ENCODE measurements at regions not wholly inside any gene's neighbourhood (a gene's known extent, or its start where the extent isn't known, plus 50 kb on each side); places are given as distances from the start of the nearest gene placed in this dataset.

DNA sequence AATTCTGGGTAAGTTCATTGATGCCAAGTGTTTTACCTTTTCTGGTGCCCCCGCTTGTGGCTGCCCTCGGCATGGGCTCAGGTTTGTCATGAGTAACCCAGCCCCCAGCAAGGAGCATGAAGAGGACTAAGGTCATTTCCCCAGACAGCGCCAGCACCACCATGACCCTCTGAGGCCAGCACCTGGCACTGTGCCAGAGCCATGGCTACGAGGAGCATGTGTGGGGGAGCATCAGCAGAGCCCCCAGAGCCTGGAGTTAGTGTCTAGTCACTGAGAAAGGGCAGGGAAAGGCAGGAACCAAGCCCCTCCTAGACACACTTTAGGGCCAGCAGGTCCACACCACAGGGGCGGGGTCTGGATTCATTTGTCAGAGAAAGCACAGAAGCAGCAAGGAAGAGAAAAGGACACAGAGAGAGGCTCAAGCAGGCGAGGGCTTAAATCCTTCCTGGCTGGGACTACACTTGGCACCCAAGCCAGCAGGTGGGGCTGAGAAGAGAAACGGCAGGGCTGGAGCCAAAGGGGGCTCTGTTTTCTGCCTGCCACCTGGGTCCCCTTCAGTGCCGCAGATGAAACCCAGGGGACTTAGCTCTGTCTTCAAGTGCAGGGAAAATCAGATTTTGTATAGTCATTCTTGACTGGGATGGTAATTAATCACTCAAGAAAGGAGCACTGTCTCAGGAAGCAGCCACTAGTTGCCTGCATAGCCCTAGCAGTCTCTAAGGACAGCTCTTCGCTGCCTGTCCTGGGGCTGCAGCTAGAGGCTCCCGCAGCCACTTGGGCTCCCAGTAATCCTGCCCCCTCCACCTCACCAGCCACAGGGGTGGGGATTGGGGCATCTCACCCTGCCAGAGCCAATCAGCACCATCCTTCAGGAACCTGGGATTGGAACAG, 79.6 kb upstream of the ZC3H12A start:
- Histone ChIP-seq H3K18ac (ENCODE audit: insufficient read length, low read depth, low read length) (no peak overlapping the region), H3K14ac (ENCODE audit: insufficient read depth, low read length) (no peak overlapping the region), H3K9me3 (ENCODE audit: control insufficient read depth, low read depth, low read length) (no peaks in the 10 kb centered on the region), H3K23me2 (ENCODE audit: insufficient read length, low read depth, low read length, poor library complexity, severe bottlenecking) (no peaks in the 10 kb centered on the region), H3K9ac (ENCODE audit: extremely low read depth, insufficient read length, low read length) (no peak overlapping the region), H2BK120ac (ENCODE audit: low read depth, low read length, poor library complexity, severe bottlenecking) (no peak overlapping the region), H4K20me1 (ENCODE audit: control insufficient read depth, insufficient read depth, insufficient read length) (peaks cover 2% of the 10 kb centered on the region), H4K8ac (replicated peaks; ENCODE audit: insufficient read length, low read depth, low read length) (no peak overlapping the region), H3K27me3 (ENCODE audit: insufficient read depth, low read length) (no peaks in the 10 kb centered on the region), H3K4me2 (ENCODE audit: insufficient read depth, insufficient read length, low read length) (peak overlapping the region; percentile 53), H4K91ac (ENCODE audit: insufficient read length, low read depth, low read length) (no peak overlapping the region), H2BK5ac (ENCODE audit: insufficient read length, low read length) (no peak overlapping the region), H3K23ac (ENCODE audit: insufficient read length, low read depth, low read length) (no peak overlapping the region), H3T11ph (ENCODE audit: low read length) (no peak overlapping the region), H2AFZ (ENCODE audit: low read length) (no peak overlapping the region), H3K4me1 (ENCODE audit: insufficient read depth, low read length) (0 out of 2 replicates have a peak, but pooled peaks cover 2% of the 10 kb centered on the region), H2BK15ac (ENCODE audit: low read depth, low read length) (no peak overlapping the region), H3K79me1 (ENCODE audit: insufficient read depth, low read depth, low read length, poor library complexity, severe bottlenecking) (no peaks in the 10 kb centered on the region), H2BK12ac (ENCODE audit: insufficient read length, low read depth, low read length) (no peak overlapping the region), H3K4ac (ENCODE audit: low read depth, low read length) (no peak overlapping the region), H3K79me2 (ENCODE audit: insufficient read depth, low read length) (no peaks in the 10 kb centered on the region), H2BK20ac (ENCODE audit: low read depth, low read length, poor library complexity, severe bottlenecking) (no peak overlapping the region), H4K5ac (ENCODE audit: insufficient read length, low read depth, low read length) (no peak overlapping the region), H2AK5ac (ENCODE audit: insufficient read length, low read length) (no peak overlapping the region), H3K56ac (ENCODE audit: insufficient read length, low read depth, low read length) (no peak overlapping the region), H3K27ac (ENCODE audit: insufficient read length, low read depth, low read length) (no peak overlapping the region)
- peak; percentile 95 for DNase-seq
- H3K4me3 Mint-ChIP-seq: peak overlapping the region in 1 of 2 experiments; percentile 12; a peak in 1 of 5 replicates
- peak overlapping the region in 2 of 3 experiments; percentile 41 to 81; a peak in 2 of 7 replicates for H3K27ac Mint-ChIP-seq
- peaks cover 13% of the 10 kb centered on the region for H3K27me3 Mint-ChIP-seq (ENCODE audit: low read depth)
- TF ChIP-seq, protein P1, sequence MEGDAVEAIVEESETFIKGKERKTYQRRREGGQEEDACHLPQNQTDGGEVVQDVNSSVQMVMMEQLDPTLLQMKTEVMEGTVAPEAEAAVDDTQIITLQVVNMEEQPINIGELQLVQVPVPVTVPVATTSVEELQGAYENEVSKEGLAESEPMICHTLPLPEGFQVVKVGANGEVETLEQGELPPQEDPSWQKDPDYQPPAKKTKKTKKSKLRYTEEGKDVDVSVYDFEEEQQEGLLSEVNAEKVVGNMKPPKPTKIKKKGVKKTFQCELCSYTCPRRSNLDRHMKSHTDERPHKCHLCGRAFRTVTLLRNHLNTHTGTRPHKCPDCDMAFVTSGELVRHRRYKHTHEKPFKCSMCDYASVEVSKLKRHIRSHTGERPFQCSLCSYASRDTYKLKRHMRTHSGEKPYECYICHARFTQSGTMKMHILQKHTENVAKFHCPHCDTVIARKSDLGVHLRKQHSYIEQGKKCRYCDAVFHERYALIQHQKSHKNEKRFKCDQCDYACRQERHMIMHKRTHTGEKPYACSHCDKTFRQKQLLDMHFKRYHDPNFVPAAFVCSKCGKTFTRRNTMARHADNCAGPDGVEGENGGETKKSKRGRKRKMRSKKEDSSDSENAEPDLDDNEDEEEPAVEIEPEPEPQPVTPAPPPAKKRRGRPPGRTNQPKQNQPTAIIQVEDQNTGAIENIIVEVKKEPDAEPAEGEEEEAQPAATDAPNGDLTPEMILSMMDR (conservative IDR thresholded peaks at IDR 0.05): peak; percentile 53
- H3K9me3 Mint-ChIP-seq: 0 out of 5 replicates have a peak, but pooled peaks cover 0 to 1% of the 10 kb centered on the region in 2 experiments
- no CpG with 5 or more reads among the region's 10 CpGs for WGBS (ENCODE audit: extremely low coverage, insufficient read length, low lambda C conversion rate)
- H3K4me1 Mint-ChIP-seq: peaks cover 28 to 43% of the 10 kb centered on the region in 2 experiments
- no peaks in the 10 kb centered on the region for H3K36me3 Mint-ChIP-seq (ENCODE audit: insufficient read depth in 1 of 3, low read depth in 3 of 3)

All from H9 (cell line).